ENCODE measurements at regions not wholly inside any gene's neighbourhood (a gene's known extent, or its start where the extent isn't known, plus 50 kb on each side); places are given as distances from the start of the nearest gene placed in this dataset.
"Not testable (repeated sequence)": the region's sequence is repeated elsewhere in the genome, so short reads cannot be mapped to it uniquely, and the experiment has no call there.

GRCh38 chr3:88703501-88704059 lies 403.8 kb upstream of the EPHA3 start:
- DNase-seq = no peak

GRCh38 chr3:88704338-88704737 lies 403.1 kb upstream of the EPHA3 start:
- no peak for DNase-seq

GRCh38 chr3:88707837-88708236 lies 399.6 kb upstream of the EPHA3 start:
- no peak for DNase-seq

- DNase-seq = no peak
These were observed 394.9 kb upstream of the EPHA3 start for GRCh38 chr3:88712552-88712951.

GRCh38 chr3:88713233-88713691 lies 394.2 kb upstream of the EPHA3 start:
- no peak for DNase-seq

GRCh38 chr3:88725440-88726165 lies 381.8 kb upstream of the EPHA3 start:
- DNase-seq = no peak

- no peak for DNase-seq
These were observed 375.2 kb upstream of the EPHA3 start for GRCh38 chr3:88732186-88732585.

- DNase-seq = no peak
These were observed 365.3 kb upstream of the EPHA3 start for GRCh38 chr3:88742106-88742505.

- DNase-seq = no peak
These were observed 364.5 kb upstream of the EPHA3 start for GRCh38 chr3:88742674-88743507.

- no peak for DNase-seq
These were observed 362.5 kb upstream of the EPHA3 start for GRCh38 chr3:88744896-88745295.

GRCh38 chr3:88747145-88747544 lies 360.3 kb upstream of the EPHA3 start:
- not testable (repeated sequence) for DNase-seq

- DNase-seq = no peak
These were observed 348.7 kb upstream of the EPHA3 start for GRCh38 chr3:88758676-88759075.

GRCh38 chr3:88767746-88768145 lies 339.7 kb upstream of the EPHA3 start:
- no peak for DNase-seq

- DNase-seq = no peak
These were observed 333.7 kb upstream of the EPHA3 start for GRCh38 chr3:88773766-88774165.

GRCh38 chr3:88775026-88775690 lies 332.3 kb upstream of the EPHA3 start:
- no peak for DNase-seq

- no peak for DNase-seq
These were observed 327.9 kb upstream of the EPHA3 start for GRCh38 chr3:88779482-88779881.

GRCh38 chr3:88784925-88785324 lies 322.5 kb upstream of the EPHA3 start:
- DNase-seq = no peak

- no peak for DNase-seq
These were observed 321.6 kb upstream of the EPHA3 start for GRCh38 chr3:88785841-88786240.

- no peak for DNase-seq
These were observed 311.9 kb upstream of the EPHA3 start for GRCh38 chr3:88795503-88795902.

GRCh38 chr3:88807491-88808105 lies 299.8 kb upstream of the EPHA3 start:
- DNase-seq = no peak

GRCh38 chr3:88809993-88810392 lies 297.4 kb upstream of the EPHA3 start:
- DNase-seq = no peak

GRCh38 chr3:88810455-88810854 lies 297.0 kb upstream of the EPHA3 start:
- no peak for DNase-seq

GRCh38 chr3:88811096-88811495 lies 296.3 kb upstream of the EPHA3 start:
- no peak for DNase-seq

Data from CD4-positive, alpha-beta T cell treated with Interferon gamma for 1 hour (primary cell).